Adrenal gland (tissue), 5 donors: ENCODE measurements at regions not wholly inside any gene's neighbourhood (a gene's known extent, or its start where the extent isn't known, plus 50 kb on each side); places are given as distances from the start of the nearest gene placed in this dataset.

Experiments used
- CTCF ChIP-seq, 6 experiments: fragments of 450-650 bp in 4 of 6; fragments of 200-600 bp in 2 of 6; sonication (generic) in 1 of 6; IDR thresholded peaks; 1 replicate in 5 of 6; 2 replicates in 1 of 6; pipeline versions ENCODE4 v1.5.1 to v1.8.0; 2016 to 2021; ENCODE audit warnings: antibody characterized with exemption in 6 of 6, mild to moderate bottlenecking in 2 of 6, moderate library complexity in 1 of 6
- POLR2A ChIP-seq, 2 donors: fragments of 450-650 bp; IDR thresholded peaks; one replicate each; pipeline ENCODE4 v1.6.1; 2017; ENCODE audit warnings: antibody characterized with exemption in 2 of 2, mild to moderate bottlenecking in 2 of 2, moderate library complexity in 1 of 2
- donor health status: DM: no; HTN: no; CAD: no.

GRCh38 chr12:39040275-39040674 lies 134.9 kb upstream of the CPNE8 start:
- TF ChIP-seq CTCF (IDR thresholded peaks at IDR 0.05) = no peak
- no peak for TF ChIP-seq POLR2A (IDR thresholded peaks at IDR 0.05)
